COLO829 (cell line): ENCODE measurements at regions not wholly inside any gene's neighbourhood (a gene's known extent, or its start where the extent isn't known, plus 50 kb on each side); places are given as distances from the start of the nearest gene placed in this dataset.
A peak's percentile ranks its signal among the peaks of the same experiment; 100 is the strongest.
"Not testable (repeated sequence)": the region's sequence is repeated elsewhere in the genome, so short reads cannot be mapped to it uniquely, and the experiment has no call there.

Experiments
- DNase-seq: peaks from one replicate; pipeline ENCODE4 v3.0.0; 2012; ENCODE audit warnings: low spot score

- no peak for DNase-seq
Observed at GRCh38 chrX:136975684-136976470, 57.9 kb downstream of the GPR101 start.

GRCh38 chrX:136967966-136968365, 65.8 kb downstream of the GPR101 start:
- DNase-seq: no peak

- no peak for DNase-seq
Observed at GRCh38 chrX:136963973-136964372, 69.8 kb downstream of the GPR101 start.

GRCh38 chrX:136961594-136962135, 72.1 kb downstream of the GPR101 start:
- DNase-seq: peak; percentile 6

GRCh38 chrX:136954930-136955329, 74.4 kb upstream of the RBMX start:
- DNase-seq: peak; percentile 9

GRCh38 chrX:136953867-136954787, 73.6 kb upstream of the RBMX start:
- peak; percentile 35 for DNase-seq

GRCh38 chrX:136950211-136950610, 69.7 kb upstream of the RBMX start:
- no peak for DNase-seq

- no peak for DNase-seq
Observed at GRCh38 chrX:136941396-136942337, 61.1 kb upstream of the RBMX start.

- no peak for DNase-seq
Observed at GRCh38 chrX:136936183-136936549, 55.6 kb upstream of the RBMX start.

GRCh38 chrX:136935533-136936182, 55.1 kb upstream of the RBMX start:
- not testable (repeated sequence) for DNase-seq

GRCh38 chrX:136934652-136935051, 54.1 kb upstream of the RBMX start:
- not testable (repeated sequence) for DNase-seq

- DNase-seq: no peak
Observed at GRCh38 chrX:136933611-136934145, 53.2 kb upstream of the RBMX start.

GRCh38 chrX:136931661-136932060, 51.1 kb upstream of the RBMX start:
- no peak for DNase-seq
